Loucy (cell line): ENCODE measurements at regions not wholly inside any gene's neighbourhood (a gene's known extent, or its start where the extent isn't known, plus 50 kb on each side); places are given as distances from the start of the nearest gene placed in this dataset.

ENCODE experiments used
- H2AFZ ChIP-seq: fragments of 200-600 bp; sonication (generic); 2 replicates; pipeline ENCODE4 v1.6.0; 2016; ENCODE audit warnings: antibody characterized with exemption, mild to moderate bottlenecking, low read length, moderate library complexity
- H3F3A ChIP-seq: fragments of 200-600 bp; 2 replicates; pipeline ENCODE4 v1.6.0; 2016; ENCODE audit warnings: antibody characterized with exemption, low read depth, mild to moderate bottlenecking
- H3K27me3 ChIP-seq: fragments of 200-600 bp; sonication (generic); 2 replicates; pipeline ENCODE4 v1.6.1; 2014; ENCODE audit warnings: low read length, mild to moderate bottlenecking; ENCODE audit not compliant: insufficient read depth, poor library complexity, severe bottlenecking
- H3K36me3 ChIP-seq: fragments of 200-600 bp; sonication (generic); 2 replicates; pipeline ENCODE4 v1.6.1; 2016; ENCODE audit warnings: low read length; ENCODE audit not compliant: insufficient read depth
- H3K4me1 ChIP-seq: fragments of 200-600 bp; sonication (generic); 2 replicates; pipeline ENCODE4 v1.5.1; 2014; ENCODE audit warnings: low read length, mild to moderate bottlenecking; ENCODE audit not compliant: insufficient read depth, poor library complexity, severe bottlenecking
- H3K4me2 ChIP-seq: fragments of 200-600 bp; sonication (generic); 2 replicates; pipeline ENCODE4 v1.6.0; 2014; ENCODE audit warnings: antibody characterized with exemption, low read length, low read depth, mild to moderate bottlenecking; ENCODE audit not compliant: poor library complexity, severe bottlenecking
- H3K4me3 ChIP-seq: fragments of 200-600 bp; sonication (generic); 2 replicates; pipeline ENCODE4 v1.5.1; 2014; ENCODE audit warnings: low read length, mild to moderate bottlenecking, mixed read lengths; ENCODE audit not compliant: poor library complexity, severe bottlenecking
- H3K79me2 ChIP-seq: fragments of 200-600 bp; sonication (generic); 2 replicates; pipeline ENCODE4 v1.6.1; 2014; ENCODE audit warnings: low read length; ENCODE audit not compliant: insufficient read depth
- H3K9ac ChIP-seq: fragments of 200-600 bp; sonication (generic); 2 replicates; pipeline ENCODE4 v1.6.0; 2014; ENCODE audit warnings: mild to moderate bottlenecking, low read depth, low read length, moderate library complexity; ENCODE audit not compliant: poor library complexity, severe bottlenecking
- H3K9me2 ChIP-seq: fragments of 200-600 bp; sonication (generic); replicated peaks from 2 replicates; pipeline ENCODE4 v1.6.1; 2016; ENCODE audit warnings: low read depth, low read length, mixed read lengths
- H3K9me3 ChIP-seq: fragments of 200-600 bp; sonication (generic); 2 replicates; pipeline ENCODE4 v1.6.1; 2014; ENCODE audit warnings: mild to moderate bottlenecking, antibody characterized with exemption, low read length, low read depth; ENCODE audit not compliant: insufficient read depth
- H4K20me1 ChIP-seq: fragments of 200-600 bp; sonication (generic); 2 replicates; pipeline ENCODE4 v1.6.0; 2014; ENCODE audit warnings: antibody characterized with exemption, low read length, mild to moderate bottlenecking; ENCODE audit not compliant: insufficient read depth, poor library complexity, severe bottlenecking
- EZH2phosphoT487 ChIP-seq: fragments of 200-600 bp; IDR thresholded peaks from 2 replicates; pipeline ENCODE4 v1.6.1; 2018; ENCODE audit warnings: antibody characterized with exemption, mild to moderate bottlenecking, moderate library complexity, borderline replicate concordance
- TF ChIP-seq, protein P1 (sequence below): fragments of 200-600 bp; sonication (generic); conservative IDR thresholded peaks from 2 replicates; pipeline ENCODE4 v1.5.1; 2014; ENCODE audit warnings: mild to moderate bottlenecking, antibody characterized with exemption, low read length

DNA sequence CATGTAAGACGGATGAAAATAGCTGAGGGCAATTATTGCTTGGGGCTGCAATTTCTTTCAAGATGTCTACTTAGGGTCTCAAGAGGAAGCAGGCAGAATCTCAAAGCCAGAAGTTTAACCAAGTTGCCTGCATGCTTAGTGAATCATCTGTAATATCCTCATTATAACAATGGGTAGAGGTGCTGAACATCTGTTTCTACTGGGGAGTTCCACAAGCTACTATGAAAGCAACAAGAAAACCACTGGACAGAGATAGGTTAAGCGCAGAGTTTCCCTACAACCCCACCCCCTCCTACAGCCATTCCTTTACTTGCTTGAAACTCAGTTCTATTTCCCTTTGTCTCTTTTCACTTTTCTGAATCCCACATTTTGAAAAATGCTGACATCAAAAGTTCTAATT is 759.4 kb upstream of the GBE1 start:
- H4K20me1 ChIP-seq, result no peaks in the 10 kb centered on the region
- H3K4me2 ChIP-seq, result no peak overlapping the region
- no peaks in the 10 kb centered on the region for H3K79me2 ChIP-seq
- no peaks in the 10 kb centered on the region for H3K36me3 ChIP-seq
- H3K9me3 ChIP-seq, result no peaks in the 10 kb centered on the region
- no peaks in the 10 kb centered on the region for H3K9me2 ChIP-seq
- no peak overlapping the region for H2AFZ ChIP-seq
- H3K9ac ChIP-seq, result no peak overlapping the region
- H3F3A ChIP-seq, result no peaks in the 10 kb centered on the region
- H3K4me3 ChIP-seq, result no peak overlapping the region
- H3K4me1 ChIP-seq, result no peaks in the 10 kb centered on the region
- H3K27me3 ChIP-seq, result no peaks in the 10 kb centered on the region
- no peak for TF ChIP-seq EZH2phosphoT487
- TF ChIP-seq, protein P1, sequence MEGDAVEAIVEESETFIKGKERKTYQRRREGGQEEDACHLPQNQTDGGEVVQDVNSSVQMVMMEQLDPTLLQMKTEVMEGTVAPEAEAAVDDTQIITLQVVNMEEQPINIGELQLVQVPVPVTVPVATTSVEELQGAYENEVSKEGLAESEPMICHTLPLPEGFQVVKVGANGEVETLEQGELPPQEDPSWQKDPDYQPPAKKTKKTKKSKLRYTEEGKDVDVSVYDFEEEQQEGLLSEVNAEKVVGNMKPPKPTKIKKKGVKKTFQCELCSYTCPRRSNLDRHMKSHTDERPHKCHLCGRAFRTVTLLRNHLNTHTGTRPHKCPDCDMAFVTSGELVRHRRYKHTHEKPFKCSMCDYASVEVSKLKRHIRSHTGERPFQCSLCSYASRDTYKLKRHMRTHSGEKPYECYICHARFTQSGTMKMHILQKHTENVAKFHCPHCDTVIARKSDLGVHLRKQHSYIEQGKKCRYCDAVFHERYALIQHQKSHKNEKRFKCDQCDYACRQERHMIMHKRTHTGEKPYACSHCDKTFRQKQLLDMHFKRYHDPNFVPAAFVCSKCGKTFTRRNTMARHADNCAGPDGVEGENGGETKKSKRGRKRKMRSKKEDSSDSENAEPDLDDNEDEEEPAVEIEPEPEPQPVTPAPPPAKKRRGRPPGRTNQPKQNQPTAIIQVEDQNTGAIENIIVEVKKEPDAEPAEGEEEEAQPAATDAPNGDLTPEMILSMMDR, result no peak

DNA sequence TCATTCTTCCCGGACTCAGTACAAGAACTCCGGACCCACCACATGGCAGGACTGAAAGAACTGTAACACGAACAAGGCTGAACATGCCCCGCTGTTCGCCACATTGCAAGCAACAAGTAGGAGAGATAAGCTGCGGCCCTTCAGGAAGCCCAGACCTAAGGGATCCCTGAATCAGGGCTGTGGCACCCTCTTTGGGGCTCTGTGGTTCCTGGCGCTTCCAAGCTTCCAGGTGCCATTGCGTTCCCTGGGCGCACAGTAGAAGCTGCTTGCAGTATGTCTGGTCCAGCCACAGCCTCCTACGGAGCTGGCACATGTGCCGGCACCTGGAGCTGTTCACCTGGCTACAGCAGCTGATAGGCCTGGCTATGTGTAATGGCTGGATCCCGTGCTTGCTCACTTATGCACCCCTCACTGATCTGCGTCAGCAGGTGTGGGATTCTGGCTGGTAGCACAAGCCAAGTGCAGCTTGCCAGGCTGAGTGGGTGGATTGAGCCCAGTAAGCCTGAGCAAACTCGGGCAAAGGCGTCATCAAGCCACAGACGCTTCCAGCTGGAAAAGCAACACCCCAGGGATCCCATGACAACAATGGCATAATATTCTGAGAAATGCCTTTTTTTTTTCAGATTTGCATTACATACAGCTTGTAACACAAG is 748.6 kb upstream of the GBE1 start:
- H3K36me3 ChIP-seq, result no peaks in the 10 kb centered on the region
- H3K9ac ChIP-seq, result no peak overlapping the region
- no peaks in the 10 kb centered on the region for H3F3A ChIP-seq
- H4K20me1 ChIP-seq, result no peaks in the 10 kb centered on the region
- H3K79me2 ChIP-seq, result no peaks in the 10 kb centered on the region
- H3K9me2 ChIP-seq, result no peaks in the 10 kb centered on the region
- no peaks in the 10 kb centered on the region for H3K27me3 ChIP-seq
- no peak overlapping the region for H2AFZ ChIP-seq
- H3K4me3 ChIP-seq, result no peak overlapping the region
- no peaks in the 10 kb centered on the region for H3K4me1 ChIP-seq
- H3K9me3 ChIP-seq, result no peaks in the 10 kb centered on the region
- H3K4me2 ChIP-seq, result no peak overlapping the region
- no peak for TF ChIP-seq EZH2phosphoT487

GRCh38 chr3:82509106-82509842 is 747.8 kb upstream of the GBE1 start:
- no peak overlapping the region for H3K4me2 ChIP-seq

More at GRCh38 chr3:82509106-82509842, 747.8 kb upstream of the GBE1 start:
- Histone ChIP-seq H2AFZ (no peak overlapping the region), H3K9me2 (no peaks in the 10 kb centered on the region), H3K9me3 (no peaks in the 10 kb centered on the region), H3K9ac (no peak overlapping the region), H3F3A (no peaks in the 10 kb centered on the region), H3K4me1 (no peaks in the 10 kb centered on the region), H3K79me2 (no peaks in the 10 kb centered on the region), H4K20me1 (no peaks in the 10 kb centered on the region), H3K36me3 (no peaks in the 10 kb centered on the region), H3K27me3 (no peaks in the 10 kb centered on the region), H3K4me3 (no peak overlapping the region)
- no peak for TF ChIP-seq EZH2phosphoT487
- TF ChIP-seq, protein P1, result no peak
